Activated CD4-positive, alpha-beta memory T cell treated with anti-CD3 and anti-CD28 coated beads for 36 hours (primary cell): ENCODE measurements at regions not wholly inside any gene's neighbourhood (a gene's known extent, or its start where the extent isn't known, plus 50 kb on each side); places are given as distances from the start of the nearest gene placed in this dataset.

ENCODE experiments used
- CTCF ChIA-PET: fragments of 350-600 bp; sonication (Branson Sonifier 250); formaldehyde crosslinking; loops from one replicate; lab custom pipeline; 2021; ENCODE audit warnings: antibody characterized with exemption, inconsistent platforms; lab: Charles Lee
- POLR2A ChIA-PET: fragments of 350-600 bp; sonication (Branson Sonifier 250); formaldehyde crosslinking; loops from one replicate; lab custom pipeline; 2021; ENCODE audit warnings: antibody characterized with exemption; lab: Charles Lee
- DNase-seq: peaks from one replicate; pipeline ENCODE4 v3.0.0-alpha.2; 2020
- H3K27ac Mint-ChIP-seq: one replicate; pipeline ENCODE4 v1.8.0; 2021; ENCODE audit warnings: mixed read lengths
- H3K27me3 Mint-ChIP-seq: one replicate; pipeline ENCODE4 v1.8.0; 2021; ENCODE audit warnings: mixed read lengths
- H3K36me3 Mint-ChIP-seq: one replicate; pipeline ENCODE4 v1.8.0; 2021; ENCODE audit warnings: mixed read lengths
- H3K4me1 Mint-ChIP-seq: one replicate; pipeline ENCODE4 v1.8.0; 2021; ENCODE audit warnings: low read depth, mixed read lengths
- H3K4me3 Mint-ChIP-seq: one replicate; pipeline ENCODE4 v1.8.0; 2021; ENCODE audit warnings: mild to moderate bottlenecking, mixed read lengths
- H3K9me3 Mint-ChIP-seq: one replicate; pipeline ENCODE4 v1.8.0; 2021; ENCODE audit warnings: mixed read lengths
- intact Hi-C: fragments of 100-400 bp; cut with micrococcal nuclease; formaldehyde crosslinking; loops from one replicate; pipeline ENCODE4 v1.15.1; 2023

DNA sequence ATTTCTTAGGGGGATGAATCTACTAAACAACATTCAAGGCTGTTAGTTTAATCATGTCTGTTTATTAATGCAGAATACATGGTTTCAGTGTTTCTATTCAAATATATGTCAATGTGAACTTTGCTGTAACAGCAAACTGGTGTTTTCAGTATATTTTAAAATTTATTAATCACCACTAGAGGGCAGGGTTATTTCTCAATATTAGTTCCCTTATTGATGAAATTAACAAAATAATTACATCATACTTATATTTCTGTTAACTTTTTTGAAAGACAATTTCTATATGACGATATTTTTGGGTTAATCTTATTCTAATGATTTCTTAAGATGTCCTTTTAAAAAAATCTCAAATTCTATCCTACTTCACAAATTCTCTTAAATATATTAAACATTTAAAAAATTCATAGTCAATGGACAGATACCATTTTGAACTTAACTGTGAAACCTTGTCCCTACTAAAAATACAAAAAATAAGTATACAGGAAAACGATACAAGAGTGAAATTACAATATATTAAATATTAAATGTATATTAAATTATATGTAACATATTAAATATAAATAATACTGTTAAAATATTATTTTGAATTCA is 1034.1 kb upstream of the PRMT6 start:
- Mint-ChIP-seq H3K27me3 (no peaks in the 10 kb centered on the region), H3K4me3 (no peak overlapping the region), H3K27ac (no peak overlapping the region), H3K9me3 (peaks cover 9% of the 10 kb centered on the region), H3K36me3 (no peaks in the 10 kb centered on the region), H3K4me1 (no peaks in the 10 kb centered on the region)
- ChIA-PET POLR2A (no interaction called here), CTCF (no interaction called here)
- intact Hi-C loops, result no loop called here
- no peak for DNase-seq

- Mint-ChIP-seq H3K27ac (no peak overlapping the region), H3K4me1 (no peaks in the 10 kb centered on the region), H3K9me3 (no peaks in the 10 kb centered on the region), H3K4me3 (no peak overlapping the region), H3K27me3 (no peaks in the 10 kb centered on the region), H3K36me3 (no peaks in the 10 kb centered on the region)
- POLR2A ChIA-PET, result no interaction called here
- CTCF ChIA-PET, result no interaction called here
- DNase-seq, result no peak
- intact Hi-C loops, result no loop called here
Measured at GRCh38 chr1:106027871-106028270, 1028.6 kb upstream of the PRMT6 start.

GRCh38 chr1:106037526-106037925 is 1018.9 kb upstream of the PRMT6 start:
- POLR2A ChIA-PET, result no interaction called here

DNA sequence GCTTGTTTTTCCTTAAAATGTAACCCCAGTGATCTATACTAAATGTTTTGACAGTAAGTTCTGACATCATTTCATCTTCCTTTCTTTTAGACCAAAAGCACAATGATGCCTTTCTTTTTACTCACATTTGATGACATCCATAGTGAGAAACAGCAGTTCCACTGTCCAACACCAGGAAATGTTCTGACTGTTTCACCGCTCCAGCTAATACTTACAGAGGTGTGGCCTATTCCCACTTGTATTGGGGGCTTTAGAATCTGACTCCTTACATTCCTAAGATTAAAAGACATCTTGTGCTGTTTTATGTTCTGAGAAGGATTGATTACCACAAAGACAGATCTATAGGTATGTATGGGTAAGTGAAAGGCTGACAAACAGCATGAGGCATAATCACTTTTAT is 1018.2 kb upstream of the PRMT6 start:
- H3K4me1 Mint-ChIP-seq, result no peaks in the 10 kb centered on the region
- intact Hi-C loops, result no loop called here
- H3K27ac Mint-ChIP-seq, result no peak overlapping the region
- H3K4me3 Mint-ChIP-seq, result no peak overlapping the region
- DNase-seq, result no peak
- no peaks in the 10 kb centered on the region for H3K36me3 Mint-ChIP-seq
- ChIA-PET POLR2A (no interaction called here), CTCF (no interaction called here)
- no peaks in the 10 kb centered on the region for H3K27me3 Mint-ChIP-seq
- H3K9me3 Mint-ChIP-seq, result peaks cover 44% of the 10 kb centered on the region

More at GRCh38 chr1:106037526-106037925, 1018.9 kb upstream of the PRMT6 start:
- Mint-ChIP-seq H3K4me3 (no peak overlapping the region), H3K36me3 (no peaks in the 10 kb centered on the region), H3K4me1 (no peaks in the 10 kb centered on the region), H3K27ac (no peak overlapping the region), H3K9me3 (peaks cover 39% of the 10 kb centered on the region), H3K27me3 (no peaks in the 10 kb centered on the region)
- intact Hi-C loops, result no loop called here
- no peak for DNase-seq
- CTCF ChIA-PET, result no interaction called here

DNA sequence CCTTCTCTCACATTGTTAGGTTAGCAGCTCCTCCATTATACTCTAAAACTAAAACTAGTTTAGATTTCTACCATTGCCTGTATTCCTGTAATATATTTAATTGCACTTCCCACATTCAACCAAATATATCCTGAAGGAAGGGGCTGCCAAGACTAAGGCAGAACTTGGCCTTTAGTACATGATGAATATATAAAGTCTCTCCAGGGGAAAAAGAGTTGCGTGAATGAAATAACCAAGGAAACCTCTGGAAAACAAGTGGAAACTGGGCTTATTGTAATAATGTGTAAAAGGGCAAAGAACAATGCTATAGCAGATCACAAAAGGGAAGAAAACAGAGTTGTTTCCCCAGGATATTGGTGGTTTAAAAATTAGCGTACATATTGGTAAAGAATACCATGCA is 1012.5 kb upstream of the PRMT6 start:
- POLR2A ChIA-PET, result no interaction called here
- Mint-ChIP-seq H3K9me3 (peaks cover 36% of the 10 kb centered on the region), H3K36me3 (no peaks in the 10 kb centered on the region), H3K27me3 (no peaks in the 10 kb centered on the region), H3K4me3 (no peak overlapping the region), H3K4me1 (no peaks in the 10 kb centered on the region), H3K27ac (no peak overlapping the region)
- CTCF ChIA-PET, result no interaction called here
- no peak for DNase-seq
- intact Hi-C loops, result no loop called here

DNA sequence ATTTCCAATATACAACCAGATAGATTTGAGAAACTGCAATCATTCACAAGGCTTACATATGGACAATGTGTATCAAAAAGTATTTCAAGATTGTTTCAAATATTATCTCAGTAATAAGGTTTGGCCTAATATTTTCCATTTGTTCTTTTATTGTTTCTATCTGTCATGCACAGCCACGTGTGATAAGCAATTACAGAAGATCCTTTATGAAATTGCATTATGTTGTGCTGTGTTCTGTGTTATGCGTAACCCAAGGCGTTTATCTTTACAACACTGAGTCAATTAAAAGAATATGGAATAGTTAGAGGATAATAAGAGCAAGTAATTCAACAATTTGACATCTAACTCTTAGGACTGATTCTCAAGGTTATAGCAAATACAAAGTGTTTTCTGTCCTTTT is 1009.3 kb upstream of the PRMT6 start:
- DNase-seq, result no peak
- intact Hi-C loops, result no loop called here
- H3K27ac Mint-ChIP-seq, result no peak overlapping the region
- H3K4me1 Mint-ChIP-seq, result no peaks in the 10 kb centered on the region
- H3K4me3 Mint-ChIP-seq, result no peak overlapping the region
- H3K36me3 Mint-ChIP-seq, result no peaks in the 10 kb centered on the region
- ChIA-PET POLR2A (no interaction called here), CTCF (no interaction called here)
- H3K9me3 Mint-ChIP-seq, result peaks cover 32% of the 10 kb centered on the region
- H3K27me3 Mint-ChIP-seq, result no peaks in the 10 kb centered on the region

DNA sequence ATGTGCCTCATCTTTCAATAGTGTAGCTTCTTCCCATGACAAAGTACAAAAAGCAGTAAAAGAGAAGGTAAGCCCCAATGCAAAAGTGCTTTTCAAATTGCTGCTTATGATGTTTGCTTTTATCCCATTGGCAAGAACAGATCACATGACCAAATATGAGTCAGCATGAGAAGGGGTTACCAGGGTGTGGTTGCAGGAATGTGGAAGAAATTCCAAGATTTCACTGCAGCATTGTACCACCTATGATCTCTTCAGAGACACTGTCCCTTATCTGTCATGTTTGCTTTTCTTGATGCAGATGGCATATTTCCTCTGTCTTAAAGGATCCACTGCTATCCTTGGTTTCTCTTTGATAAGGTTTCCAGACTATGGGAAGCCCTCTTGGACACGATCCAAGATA is 1006.9 kb upstream of the PRMT6 start:
- Mint-ChIP-seq H3K27me3 (no peaks in the 10 kb centered on the region), H3K27ac (no peak overlapping the region), H3K36me3 (no peaks in the 10 kb centered on the region), H3K9me3 (peaks cover 23% of the 10 kb centered on the region), H3K4me3 (no peak overlapping the region), H3K4me1 (no peaks in the 10 kb centered on the region)
- ChIA-PET CTCF (interaction anchor here (0.6 kb wide), 1 partner anchor 254 kb away, joined by 4 read pairs; no protein-coding TSS in a partner anchor), POLR2A (no interaction called here)
- intact Hi-C loops, result no loop called here
- no peak for DNase-seq

- ChIA-PET CTCF (no interaction called here), POLR2A (no interaction called here)
- H3K9me3 Mint-ChIP-seq, result peaks cover 12% of the 10 kb centered on the region
- DNase-seq, result no peak
- no peaks in the 10 kb centered on the region for H3K27me3 Mint-ChIP-seq
- H3K4me1 Mint-ChIP-seq, result no peaks in the 10 kb centered on the region
- no peak overlapping the region for H3K4me3 Mint-ChIP-seq
- H3K27ac Mint-ChIP-seq, result no peak overlapping the region
- H3K36me3 Mint-ChIP-seq, result no peaks in the 10 kb centered on the region
- intact Hi-C loops, result no loop called here
Measured at GRCh38 chr1:106055855-106056254, 1000.6 kb upstream of the PRMT6 start.

GRCh38 chr1:106061586-106062495 is 994.6 kb upstream of the PRMT6 start:
- Mint-ChIP-seq H3K27me3 (no peaks in the 10 kb centered on the region), H3K27ac (no peak overlapping the region), H3K4me1 (no peaks in the 10 kb centered on the region), H3K4me3 (no peak overlapping the region), H3K36me3 (no peaks in the 10 kb centered on the region), H3K9me3 (peaks cover 16% of the 10 kb centered on the region)
- intact Hi-C loops, result no loop called here
- POLR2A ChIA-PET, result no interaction called here
- CTCF ChIA-PET, result no interaction called here
- no peak for DNase-seq

- DNase-seq, result no peak
- no peaks in the 10 kb centered on the region for H3K4me1 Mint-ChIP-seq
- H3K9me3 Mint-ChIP-seq, result peaks cover 16% of the 10 kb centered on the region
- no peaks in the 10 kb centered on the region for H3K27me3 Mint-ChIP-seq
- intact Hi-C loops, result no loop called here
- CTCF ChIA-PET, result interaction anchor here (0.7 kb wide), 1 partner anchor 1180 kb away, joined by 4 read pairs; no protein-coding TSS in a partner anchor
- no peak overlapping the region for H3K4me3 Mint-ChIP-seq
- no peak overlapping the region for H3K27ac Mint-ChIP-seq
- POLR2A ChIA-PET, result no interaction called here
- H3K36me3 Mint-ChIP-seq, result no peaks in the 10 kb centered on the region
Measured at GRCh38 chr1:106063510-106063909, 993.0 kb upstream of the PRMT6 start.

GRCh38 chr1:106072909-106073600 is 983.4 kb upstream of the PRMT6 start:
- H3K4me1 Mint-ChIP-seq, result no peaks in the 10 kb centered on the region
- no peak for DNase-seq

DNA sequence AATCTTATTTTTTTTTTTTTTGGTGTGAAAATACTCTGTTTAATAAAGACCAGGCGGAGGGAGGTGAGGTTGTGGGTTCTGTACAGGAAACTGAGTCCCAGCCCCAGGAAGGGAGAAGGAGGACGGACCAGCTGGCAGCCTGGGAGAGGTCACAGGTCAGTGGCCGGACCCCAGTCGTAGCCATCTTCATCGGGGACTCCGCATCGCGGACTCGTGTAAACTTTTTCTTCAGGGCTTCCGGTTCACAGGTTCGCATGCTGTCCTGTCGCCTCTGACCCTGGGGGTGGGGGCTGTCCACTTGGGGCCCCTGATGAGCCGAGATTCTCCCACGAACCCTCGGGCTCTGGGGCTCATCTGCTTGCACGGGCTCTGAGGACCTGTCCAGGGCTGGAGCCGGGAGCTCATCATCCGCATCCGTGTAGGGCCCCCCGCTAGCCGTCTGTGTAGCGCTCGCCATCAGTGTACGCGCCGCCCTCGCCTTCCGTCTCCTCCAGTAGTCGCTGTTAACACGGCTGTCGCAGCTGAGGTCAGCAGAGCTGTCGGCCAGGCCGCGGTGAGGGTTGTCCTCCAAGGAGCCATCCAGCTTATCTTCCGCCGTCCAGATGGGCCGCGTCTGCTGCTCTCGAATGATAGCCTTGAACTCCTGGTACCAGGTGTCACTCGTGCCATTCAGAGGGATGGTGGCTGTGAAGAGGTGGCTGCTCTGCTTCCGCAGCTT is 975.7 kb upstream of the PRMT6 start:
- Mint-ChIP-seq H3K4me3 (no peak overlapping the region), H3K9me3 (peaks cover 14% of the 10 kb centered on the region), H3K36me3 (no peaks in the 10 kb centered on the region), H3K27ac (no peak overlapping the region), H3K4me1 (no peaks in the 10 kb centered on the region), H3K27me3 (no peaks in the 10 kb centered on the region)
- ChIA-PET POLR2A (no interaction called here), CTCF (no interaction called here)
- no peak for DNase-seq
- intact Hi-C loops, result no loop called here

More at GRCh38 chr1:106072909-106073600, 983.4 kb upstream of the PRMT6 start:
- Mint-ChIP-seq H3K27ac (no peak overlapping the region), H3K4me3 (no peak overlapping the region), H3K36me3 (no peaks in the 10 kb centered on the region), H3K9me3 (peaks cover 10% of the 10 kb centered on the region), H3K27me3 (no peaks in the 10 kb centered on the region)
- ChIA-PET CTCF (no interaction called here), POLR2A (no interaction called here)
- intact Hi-C loops, result no loop called here
